GM12892 (cell line): ENCODE measurements at regions not wholly inside any gene's neighbourhood (a gene's known extent, or its start where the extent isn't known, plus 50 kb on each side); places are given as distances from the start of the nearest gene placed in this dataset.

Source experiments
- POLR2A ChIP-seq: IDR thresholded peaks from 2 replicates; pipeline ENCODE4 v1.6.1; 2011; ENCODE audit warnings: low read depth, low read length, control low read depth
- POLR2AphosphoS5 ChIP-seq: IDR thresholded peaks from 2 replicates; pipeline ENCODE4 v1.6.1; 2011; ENCODE audit warnings: low read depth, low read length, control low read depth
- TAF1 ChIP-seq: IDR thresholded peaks from 2 replicates; pipeline ENCODE4 v1.6.1; 2011; ENCODE audit warnings: low read depth, mild to moderate bottlenecking, control low read depth, low read length, borderline replicate concordance

DNA sequence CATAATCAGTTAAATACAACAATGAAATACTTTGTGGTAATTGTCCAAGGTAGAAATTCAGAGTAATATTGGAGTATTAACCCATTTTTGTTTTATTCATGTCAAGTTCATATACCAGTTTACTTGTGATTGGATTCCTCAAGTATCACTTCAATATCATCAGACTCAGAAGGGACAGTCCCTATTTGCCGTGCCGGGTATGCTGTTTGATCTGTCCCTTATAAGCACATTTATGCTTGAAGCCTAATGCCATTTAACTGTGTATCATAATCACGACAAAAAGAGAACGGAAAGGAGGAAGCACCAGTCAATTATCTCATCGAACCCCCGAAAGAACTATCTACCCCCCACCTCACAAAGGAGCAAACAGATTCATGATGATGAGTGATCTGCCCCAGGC lies 171.0 kb upstream of the TBL1X start:
- TF ChIP-seq POLR2AphosphoS5 = no peak
- no peak for TF ChIP-seq TAF1
- no peak for TF ChIP-seq POLR2A
